PFSK-1 (cell line): ENCODE measurements at regions not wholly inside any gene's neighbourhood (a gene's known extent, or its start where the extent isn't known, plus 50 kb on each side); places are given as distances from the start of the nearest gene placed in this dataset.

ENCODE experiments used
- FOXP2 ChIP-seq: optimal IDR thresholded peaks from 2 replicates; pipeline ENCODE3; 2011; ENCODE audit warnings: borderline replicate concordance, control low read depth, inconsistent platforms; ENCODE audit not compliant: insufficient read depth; ENCODE audit errors: extremely low read length, extremely low read depth
- POLR2AphosphoS5 ChIP-seq: IDR thresholded peaks from 2 replicates; pipeline ENCODE4 v1.6.1; 2012; ENCODE audit warnings: low read depth, mild to moderate bottlenecking, control low read depth, low read length, moderate library complexity
- SIN3A ChIP-seq: IDR thresholded peaks from 2 replicates; pipeline ENCODE4 v1.6.1; 2012; ENCODE audit warnings: mild to moderate bottlenecking, low read length, moderate library complexity, borderline replicate concordance; ENCODE audit not compliant: insufficient read depth
- TAF1 ChIP-seq: IDR thresholded peaks from 2 replicates; pipeline ENCODE4 v1.6.1; 2012; ENCODE audit warnings: low read length, control low read depth, borderline replicate concordance; ENCODE audit not compliant: insufficient read depth
- TF ChIP-seq, protein P1 (sequence below), 2 experiments: IDR thresholded peaks; 2 replicates each; pipeline versions ENCODE4 v1.6.1 to v1.8.0; 2011 to 2012; ENCODE audit warnings: low read depth in 2 of 2, low read length in 2 of 2, control low read depth in 1 of 2, inconsistent platforms in 1 of 2, mild to moderate bottlenecking in 1 of 2, moderate library complexity in 1 of 2; ENCODE audit not compliant: insufficient read depth in 1 of 2

DNA sequence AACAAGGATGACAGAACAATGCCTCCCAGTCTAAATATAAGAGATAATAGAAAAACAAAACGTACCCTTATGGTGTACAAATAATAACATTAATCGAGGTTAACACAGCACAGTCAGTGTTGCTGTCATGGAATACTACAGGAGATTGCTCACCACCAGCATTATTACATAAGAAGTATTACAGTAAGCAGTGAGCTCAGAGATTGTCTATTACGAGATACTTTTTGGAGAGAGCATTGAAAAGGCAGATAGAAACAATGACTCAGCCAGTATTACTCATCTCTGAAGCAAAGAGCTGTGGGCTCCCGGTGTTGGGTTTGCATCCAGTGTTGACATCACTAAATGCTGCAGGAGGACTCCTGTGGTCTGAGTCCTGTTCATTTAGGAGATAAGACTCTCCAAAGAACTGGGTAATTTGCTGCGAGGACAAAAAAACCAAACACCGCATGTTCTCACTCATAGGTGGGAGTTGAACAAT is 191.9 kb upstream of the SEMA6A start:
- no peak for TF ChIP-seq TAF1
- no peak for TF ChIP-seq POLR2AphosphoS5

DNA sequence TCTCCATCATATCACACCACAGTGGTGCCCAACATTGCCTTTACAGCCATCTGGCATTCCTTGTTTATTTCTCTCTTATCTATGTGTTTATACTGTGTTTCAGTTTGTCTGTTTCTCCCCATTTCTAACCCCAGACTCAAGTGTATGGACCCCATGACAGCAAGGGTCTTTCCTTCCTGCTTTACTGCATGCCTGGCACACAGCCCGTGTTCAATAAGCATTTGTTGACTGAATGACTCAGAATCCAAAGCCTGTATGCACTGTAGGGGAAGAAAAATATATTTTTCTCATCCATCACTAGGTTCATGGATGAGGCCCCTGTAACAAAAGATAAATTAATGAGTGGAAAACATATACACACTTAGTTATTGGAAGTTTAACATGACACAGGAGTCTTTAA is 190.8 kb upstream of the SEMA6A start:
- TF ChIP-seq, protein P1, sequence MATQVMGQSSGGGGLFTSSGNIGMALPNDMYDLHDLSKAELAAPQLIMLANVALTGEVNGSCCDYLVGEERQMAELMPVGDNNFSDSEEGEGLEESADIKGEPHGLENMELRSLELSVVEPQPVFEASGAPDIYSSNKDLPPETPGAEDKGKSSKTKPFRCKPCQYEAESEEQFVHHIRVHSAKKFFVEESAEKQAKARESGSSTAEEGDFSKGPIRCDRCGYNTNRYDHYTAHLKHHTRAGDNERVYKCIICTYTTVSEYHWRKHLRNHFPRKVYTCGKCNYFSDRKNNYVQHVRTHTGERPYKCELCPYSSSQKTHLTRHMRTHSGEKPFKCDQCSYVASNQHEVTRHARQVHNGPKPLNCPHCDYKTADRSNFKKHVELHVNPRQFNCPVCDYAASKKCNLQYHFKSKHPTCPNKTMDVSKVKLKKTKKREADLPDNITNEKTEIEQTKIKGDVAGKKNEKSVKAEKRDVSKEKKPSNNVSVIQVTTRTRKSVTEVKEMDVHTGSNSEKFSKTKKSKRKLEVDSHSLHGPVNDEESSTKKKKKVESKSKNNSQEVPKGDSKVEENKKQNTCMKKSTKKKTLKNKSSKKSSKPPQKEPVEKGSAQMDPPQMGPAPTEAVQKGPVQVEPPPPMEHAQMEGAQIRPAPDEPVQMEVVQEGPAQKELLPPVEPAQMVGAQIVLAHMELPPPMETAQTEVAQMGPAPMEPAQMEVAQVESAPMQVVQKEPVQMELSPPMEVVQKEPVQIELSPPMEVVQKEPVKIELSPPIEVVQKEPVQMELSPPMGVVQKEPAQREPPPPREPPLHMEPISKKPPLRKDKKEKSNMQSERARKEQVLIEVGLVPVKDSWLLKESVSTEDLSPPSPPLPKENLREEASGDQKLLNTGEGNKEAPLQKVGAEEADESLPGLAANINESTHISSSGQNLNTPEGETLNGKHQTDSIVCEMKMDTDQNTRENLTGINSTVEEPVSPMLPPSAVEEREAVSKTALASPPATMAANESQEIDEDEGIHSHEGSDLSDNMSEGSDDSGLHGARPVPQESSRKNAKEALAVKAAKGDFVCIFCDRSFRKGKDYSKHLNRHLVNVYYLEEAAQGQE (IDR thresholded peaks at IDR 0.05; ENCODE audit: insufficient read depth in 1 of 2, low read depth in 2 of 2, low read length in 2 of 2): no peak
- TF ChIP-seq SIN3A: no peak
- TF ChIP-seq TAF1: no peak
- no peak for TF ChIP-seq FOXP2
- no peak for TF ChIP-seq POLR2AphosphoS5

DNA sequence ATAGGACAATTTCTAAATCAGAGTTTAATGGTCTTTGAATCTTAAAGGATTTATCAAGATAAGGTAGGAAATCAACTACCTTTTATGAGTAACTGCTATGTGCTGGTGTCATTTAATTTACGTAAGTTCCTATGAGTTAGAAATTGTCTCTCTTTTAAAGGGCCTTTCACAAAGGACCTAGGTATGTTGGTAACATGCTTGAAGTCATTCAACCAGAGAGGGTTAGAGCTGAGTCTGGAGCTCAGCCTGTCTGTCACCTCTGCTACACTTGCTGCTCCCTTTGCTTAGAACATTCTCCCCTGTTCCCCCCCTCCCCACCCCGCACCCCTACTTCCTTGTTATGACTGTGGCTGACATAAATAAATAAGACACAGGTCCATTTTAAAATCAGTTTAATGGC is 190.3 kb upstream of the SEMA6A start:
- TF ChIP-seq TAF1 (no peak), POLR2AphosphoS5 (no peak), SIN3A (no peak), FOXP2 (no peak)
- TF ChIP-seq, protein P1 (IDR thresholded peaks at IDR 0.05; ENCODE audit: insufficient read depth in 1 of 2, low read depth in 2 of 2, low read length in 2 of 2): no peak

DNA sequence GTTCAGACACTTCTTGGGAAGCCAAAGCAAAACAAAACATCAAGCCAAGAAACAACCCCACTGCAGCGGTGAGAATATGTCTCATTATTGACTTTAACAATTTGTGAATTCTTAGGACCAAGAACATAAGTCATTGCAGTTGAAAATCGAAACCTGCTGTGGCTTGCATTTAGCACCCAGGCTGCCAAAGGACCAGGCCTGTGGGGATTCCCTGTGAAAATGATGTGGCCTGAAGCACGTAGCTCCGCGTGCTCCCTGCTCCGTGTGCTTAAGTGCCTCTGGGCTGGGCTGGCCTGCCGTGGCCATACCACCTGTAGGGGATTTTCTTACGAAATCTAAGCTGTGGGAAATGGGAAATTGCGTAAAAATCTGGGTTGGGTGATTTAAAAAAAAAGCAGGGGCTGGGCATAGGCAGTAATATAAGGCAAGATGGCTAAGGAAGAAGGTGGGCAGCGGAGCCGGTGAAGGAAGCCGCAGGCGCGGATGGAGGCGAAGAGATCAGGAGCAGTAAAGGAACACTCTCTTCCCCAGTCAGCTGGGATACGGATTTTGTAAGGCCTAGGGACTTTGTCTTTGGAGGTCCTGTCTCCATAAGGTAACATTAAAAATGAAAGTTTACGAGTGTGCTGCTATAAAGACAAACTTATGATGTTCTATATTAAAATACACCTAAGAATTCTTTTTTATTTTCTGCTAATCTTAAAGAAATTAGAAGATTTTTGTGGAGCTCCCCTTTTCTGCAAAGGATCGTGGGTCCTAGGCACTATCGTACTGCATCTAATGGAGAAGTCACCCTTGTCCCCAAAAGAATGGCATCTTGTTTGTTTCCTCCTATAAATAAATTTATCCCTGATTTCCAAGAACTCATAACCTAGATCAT is 189.6 kb upstream of the SEMA6A start:
- TF ChIP-seq SIN3A: no peak
- no peak for TF ChIP-seq TAF1
- no peak for TF ChIP-seq POLR2AphosphoS5
- TF ChIP-seq, protein P1 (IDR thresholded peaks at IDR 0.05; ENCODE audit: insufficient read depth in 1 of 2, low read depth in 2 of 2, low read length in 2 of 2): no peak
- TF ChIP-seq FOXP2: no peak

DNA sequence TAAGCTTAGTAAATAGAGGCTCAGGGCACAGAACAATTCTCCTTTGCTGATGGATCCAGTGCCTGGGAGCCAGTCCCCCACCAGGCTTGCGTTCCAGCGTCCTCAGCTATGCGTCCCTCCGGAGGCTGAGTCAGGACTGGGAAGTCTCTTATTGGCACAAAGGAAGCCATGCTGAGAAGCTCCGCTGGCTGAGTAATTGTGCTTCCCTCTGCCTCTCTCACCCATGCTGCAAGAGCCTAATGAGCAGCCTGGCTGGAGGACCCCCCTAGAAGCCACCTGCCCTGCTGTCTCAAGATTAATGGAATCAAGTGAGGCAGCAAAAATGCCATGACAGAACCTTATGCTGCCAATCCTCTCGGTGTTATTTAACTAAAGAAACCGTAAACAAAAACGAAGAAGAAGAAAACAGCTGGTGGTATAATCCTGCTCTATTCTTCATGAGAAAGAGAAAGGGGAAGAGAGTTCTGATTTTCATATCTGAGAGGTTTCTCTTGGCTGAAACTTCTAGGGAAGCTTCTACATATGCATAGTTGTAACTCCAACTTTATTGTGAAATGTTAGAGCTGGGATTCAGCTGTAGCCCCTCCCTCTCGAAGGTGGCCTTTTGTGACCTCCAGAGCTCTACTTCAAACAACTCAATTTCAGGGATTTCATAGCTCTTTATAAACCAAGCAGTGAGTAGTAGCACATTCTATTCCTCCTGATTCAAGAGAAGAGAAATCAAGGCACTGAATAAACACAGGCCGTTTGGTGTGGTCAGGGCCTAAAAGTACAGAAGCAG is 185.4 kb upstream of the SEMA6A start:
- no peak for TF ChIP-seq SIN3A
- no peak for TF ChIP-seq POLR2AphosphoS5
- TF ChIP-seq, protein P1 (IDR thresholded peaks at IDR 0.05; ENCODE audit: insufficient read depth in 1 of 2, low read depth in 2 of 2, low read length in 2 of 2): no peak
- TF ChIP-seq TAF1: no peak
- TF ChIP-seq FOXP2: no peak
